Psoas muscle (tissue), 7 donors: ENCODE measurements at regions not wholly inside any gene's neighbourhood (a gene's known extent, or its start where the extent isn't known, plus 50 kb on each side); places are given as distances from the start of the nearest gene placed in this dataset.

ENCODE experiments used
- ATAC-seq, 4 donors: fragments of 200-7000 bp; cut with Tn5 transposase; one replicate each; pipeline ENCODE4 v1.9.1; 2020; ENCODE audit warnings: moderate library complexity in 3 of 4, mild to moderate bottlenecking in 2 of 4
- DNase-seq, 2 donors: peaks; one replicate each; pipeline ENCODE4 v3.0.0-alpha.2; 2020
- H3K27ac ChIP-seq: fragments of 200-600 bp; one replicate; pipeline ENCODE4 v1.8.0; 2022
- H3K27me3 ChIP-seq, 3 donors: fragments of 200-600 bp in 1 of 3; one replicate each; pipeline versions ENCODE4 v1.6.1 to v1.8.0; 2013 to 2022; ENCODE audit warnings: low read length in 2 of 3, mild to moderate bottlenecking in 2 of 3, moderate library complexity in 1 of 3; ENCODE audit not compliant: insufficient read depth in 3 of 3
- H3K36me3 ChIP-seq, 2 donors: fragments of 200-600 bp in 1 of 2; one replicate each; pipeline versions ENCODE4 v1.6.1 to v1.8.0; 2013 to 2022; ENCODE audit warnings: low read depth in 1 of 2, mild to moderate bottlenecking in 1 of 2, moderate library complexity in 1 of 2; ENCODE audit not compliant: insufficient read depth in 1 of 2
- H3K4me1 ChIP-seq: fragments of 200-600 bp; one replicate; pipeline ENCODE4 v1.8.0; 2022
- H3K4me3 ChIP-seq: fragments of 200-600 bp; one replicate; pipeline ENCODE4 v1.8.0; 2022; ENCODE audit warnings: mild to moderate bottlenecking
- H3K9me3 ChIP-seq: fragments of 200-600 bp; one replicate; pipeline ENCODE4 v1.8.0; 2022
- CTCF ChIP-seq: fragments of 200-600 bp; IDR thresholded peaks from one replicate; pipeline ENCODE4 v1.8.0; 2022; ENCODE audit warnings: antibody characterized with exemption
- WGBS, 3 donors: extraction: QIAGEN DNeasy Blood & Tissue Kit; methylation state at CpG; one replicate each; pipeline versions ENCODE4 v1.1.6 to v1.1.7; 2013; 5-methylcytosine and 5-hydroxymethylcytosine counted together
- intact Hi-C, 2 donors: fragments of 100-400 bp; cut with DNase I; formaldehyde crosslinking; loops; one replicate each; pipeline versions ENCODE4 v1.11.0 to v1.14.2; 2022
- donor health status: healthy with polysubstance abuse.
- donor health status: DM: no; HTN: no; CAD: no; lungs with moderate emphysema.
- donor health status: Bipolar disorder and iron deficiency.
- donor health status: healthy.
- donor health status: DM: yes; HTN: yes; CAD: no.
- donor health status: DM: no; HTN: no; CAD: no.
- donor health status: DM: yes; HTN: yes; CAD: no.

GRCh38 chr2:239879423-239880084, 145.6 kb downstream of the NDUFA10 start:
- H3K4me3 ChIP-seq = no peak overlapping the region
- intact Hi-C loops = loop anchor here (5.0 to 10.0 kb wide), 4 partner anchors 185 to 845 kb away; partner anchors contain the start of gene HDAC4 (in 1 of the 2)
- DNase-seq (no peak), ATAC-seq (no peak)
- TF ChIP-seq CTCF = no peak
- H3K27me3 ChIP-seq = peaks cover 0 to 4% (median 3%) of the 10 kb centered on the region in 3 donors
- H3K9me3 ChIP-seq = peaks cover 8% of the 10 kb centered on the region
- no peaks in the 10 kb centered on the region for H3K36me3 ChIP-seq
- H3K4me1 ChIP-seq = peaks cover 3% of the 10 kb centered on the region
- no peak overlapping the region for H3K27ac ChIP-seq
- 88 to 90% (median 90%) methylated on average over 11 of the region's 11 CpGs for WGBS, 3 donors

- ATAC-seq (no peak), DNase-seq (no peak)
- Histone ChIP-seq H3K4me1 (peaks cover 3% of the 10 kb centered on the region), H3K27ac (no peak overlapping the region), H3K36me3 (no peaks in the 10 kb centered on the region), H3K9me3 (peaks cover under 1% of the 10 kb centered on the region), H3K4me3 (no peak overlapping the region), H3K27me3 (peaks cover 0 to 8% (median 5%) of the 10 kb centered on the region in 3 donors)
- intact Hi-C loops = no loop called here
- WGBS, 3 donors = 91 to 93% (median 92%) methylated on average over 5 of the region's 5 CpGs
- TF ChIP-seq CTCF = no peak
Measured at GRCh38 chr2:239878686-239879085, 146.5 kb downstream of the NDUFA10 start.

GRCh38 chr2:239876948-239877289, 148.2 kb downstream of the NDUFA10 start:
- intact Hi-C loops = no loop called here
- 85 to 94% (median 92%) methylated on average over 5 of the region's 5 CpGs for WGBS, 3 donors
- no peak overlapping the region for H3K4me3 ChIP-seq
- no peak for DNase-seq
- H3K4me1 ChIP-seq = peaks cover 1% of the 10 kb centered on the region
- no peaks in the 10 kb centered on the region for H3K9me3 ChIP-seq
- ATAC-seq = no peak
- TF ChIP-seq CTCF = no peak
- no peaks in the 10 kb centered on the region for H3K36me3 ChIP-seq
- H3K27me3 ChIP-seq = peaks cover 0 to 12% (median 5%) of the 10 kb centered on the region in 3 donors
- no peak overlapping the region for H3K27ac ChIP-seq

- no peak for TF ChIP-seq CTCF
- no peaks in the 10 kb centered on the region for H3K4me1 ChIP-seq
- no peak overlapping the region for H3K4me3 ChIP-seq
- ATAC-seq (no peak), DNase-seq (no peak)
- WGBS, 3 donors = 68 to 76% (median 70%) methylated on average over 18 of the region's 18 CpGs
- intact Hi-C loops = no loop called here
- H3K27ac ChIP-seq = no peak overlapping the region
- H3K36me3 ChIP-seq = no peaks in the 10 kb centered on the region
- H3K27me3 ChIP-seq = peaks cover 0 to 12% (median 5%) of the 10 kb centered on the region in 3 donors
- H3K9me3 ChIP-seq = no peaks in the 10 kb centered on the region
Measured at GRCh38 chr2:239876271-239876947, 148.7 kb downstream of the NDUFA10 start.
